Esophagus squamous epithelium (tissue), 5 donors: ENCODE measurements at regions not wholly inside any gene's neighbourhood (a gene's known extent, or its start where the extent isn't known, plus 50 kb on each side); places are given as distances from the start of the nearest gene placed in this dataset.

Source experiments
- DNase-seq: peaks from one replicate; lab custom pipeline; 2025; lab: John Stamatoyannopoulos, UW
- H3K27ac ChIP-seq, 4 donors: fragments of 200-600 bp; sonication (generic); one replicate each; pipeline ENCODE4 v1.5.1; 2016 to 2019; ENCODE audit warnings: mild to moderate bottlenecking in 1 of 4
- H3K27me3 ChIP-seq, 4 donors: fragments of 200-600 bp; sonication (generic); 1 replicate in 3 of 4; 2 replicates in 1 of 4; pipeline versions ENCODE4 v1.5.1 to v1.6.0; 2017 to 2021; ENCODE audit warnings: antibody characterized with exemption in 1 of 4
- H3K36me3 ChIP-seq, 3 donors: fragments of 200-600 bp; sonication (generic); one replicate each; pipeline ENCODE4 v1.5.1; 2016 to 2019
- H3K4me1 ChIP-seq, 3 donors: fragments of 200-600 bp; sonication (generic); one replicate each; pipeline ENCODE4 v1.5.1; 2017 to 2019
- H3K4me3 ChIP-seq, 4 donors: fragments of 200-600 bp; sonication (generic); 1 replicate in 3 of 4; 2 replicates in 1 of 4; pipeline ENCODE4 v1.5.1; 2016 to 2019; ENCODE audit warnings: mild to moderate bottlenecking in 2 of 4, moderate library complexity in 1 of 4
- H3K9me3 ChIP-seq, 3 donors: fragments of 200-600 bp; sonication (generic); one replicate each; pipeline ENCODE4 v1.5.1; 2016 to 2019
- POLR2A ChIP-seq, 4 donors: fragments of 450-650 bp; IDR thresholded peaks; one replicate each; pipeline ENCODE4 v1.6.1; 2017; ENCODE audit warnings: antibody characterized with exemption in 4 of 4, mild to moderate bottlenecking in 4 of 4, moderate library complexity in 3 of 4
- WGBS, 2 donors: methylation state at CpG; one replicate each; pipeline ENCODE4 v1.1.5; 2018; 5-methylcytosine and 5-hydroxymethylcytosine counted together
- intact Hi-C: fragments of 100-400 bp; cut with DNase I; formaldehyde crosslinking; loops from one replicate; pipeline ENCODE4 v1.15.0; 2022
- TF ChIP-seq, protein P1 (sequence below), 6 experiments: fragments of 450-650 bp in 4 of 6; fragments of 200-600 bp in 2 of 6; sonication (generic) in 2 of 6; IDR thresholded peaks; one replicate each; pipeline ENCODE4 v1.5.1; 2016 to 2019; ENCODE audit warnings: antibody characterized with exemption in 6 of 6, mild to moderate bottlenecking in 4 of 6, moderate library complexity in 4 of 6
- donor health status: DM: yes; HTN: yes; CAD: no.

GRCh38 chr7:1314908-1315450 is 82.3 kb downstream of the UNCX start:
- Histone ChIP-seq H3K9me3 (no peaks in the 10 kb centered on the region), H3K36me3 (no peaks in the 10 kb centered on the region), H3K27me3 (peaks cover 0 to 71% (median 0%) of the 10 kb centered on the region in 4 donors), H3K27ac (no peak overlapping the region), H3K4me1 (no peaks in the 10 kb centered on the region), H3K4me3 (no peak overlapping the region)
- DNase-seq, result no peak
- TF ChIP-seq, protein P1, sequence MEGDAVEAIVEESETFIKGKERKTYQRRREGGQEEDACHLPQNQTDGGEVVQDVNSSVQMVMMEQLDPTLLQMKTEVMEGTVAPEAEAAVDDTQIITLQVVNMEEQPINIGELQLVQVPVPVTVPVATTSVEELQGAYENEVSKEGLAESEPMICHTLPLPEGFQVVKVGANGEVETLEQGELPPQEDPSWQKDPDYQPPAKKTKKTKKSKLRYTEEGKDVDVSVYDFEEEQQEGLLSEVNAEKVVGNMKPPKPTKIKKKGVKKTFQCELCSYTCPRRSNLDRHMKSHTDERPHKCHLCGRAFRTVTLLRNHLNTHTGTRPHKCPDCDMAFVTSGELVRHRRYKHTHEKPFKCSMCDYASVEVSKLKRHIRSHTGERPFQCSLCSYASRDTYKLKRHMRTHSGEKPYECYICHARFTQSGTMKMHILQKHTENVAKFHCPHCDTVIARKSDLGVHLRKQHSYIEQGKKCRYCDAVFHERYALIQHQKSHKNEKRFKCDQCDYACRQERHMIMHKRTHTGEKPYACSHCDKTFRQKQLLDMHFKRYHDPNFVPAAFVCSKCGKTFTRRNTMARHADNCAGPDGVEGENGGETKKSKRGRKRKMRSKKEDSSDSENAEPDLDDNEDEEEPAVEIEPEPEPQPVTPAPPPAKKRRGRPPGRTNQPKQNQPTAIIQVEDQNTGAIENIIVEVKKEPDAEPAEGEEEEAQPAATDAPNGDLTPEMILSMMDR (IDR thresholded peaks at IDR 0.05), result no peak
- TF ChIP-seq POLR2A (IDR thresholded peaks at IDR 0.05), result no peak
- intact Hi-C loops, result no loop called here
- WGBS, 2 donors, result 72 to 88% methylated on average over 5 to 13 of the region's 26 CpGs

DNA sequence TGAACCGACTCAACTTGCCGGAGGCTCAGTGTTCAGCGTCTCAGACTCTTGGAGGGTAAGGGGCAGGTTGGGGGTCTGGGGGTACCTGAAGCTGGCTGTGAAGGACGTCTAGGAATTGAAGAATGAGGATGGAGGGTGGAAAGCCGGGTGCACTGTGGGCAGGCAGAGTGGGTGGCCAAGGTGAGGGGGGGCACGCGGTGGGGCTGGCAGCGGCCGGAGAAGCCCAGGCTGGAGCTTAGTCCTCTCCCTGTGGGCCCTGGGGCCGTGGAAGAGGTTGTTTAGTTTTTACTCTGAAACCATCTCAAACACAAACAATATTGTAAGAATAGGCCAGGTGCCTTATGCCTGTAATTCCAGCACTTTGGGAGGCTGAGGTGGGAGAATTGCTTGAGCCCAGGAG is 83.4 kb downstream of the UNCX start:
- Histone ChIP-seq H3K27me3 (peaks cover 0 to 79% (median 0%) of the 10 kb centered on the region in 4 donors), H3K4me1 (no peaks in the 10 kb centered on the region), H3K27ac (no peak overlapping the region), H3K36me3 (no peaks in the 10 kb centered on the region), H3K9me3 (no peaks in the 10 kb centered on the region), H3K4me3 (no peak overlapping the region)
- no peak for TF ChIP-seq POLR2A (IDR thresholded peaks at IDR 0.05)
- TF ChIP-seq, protein P1 (IDR thresholded peaks at IDR 0.05), result no peak
- intact Hi-C loops, result no loop called here
- 56 to 61% methylated on average over 7 to 10 of the region's 10 CpGs for WGBS, 2 donors
- no peak for DNase-seq

DNA sequence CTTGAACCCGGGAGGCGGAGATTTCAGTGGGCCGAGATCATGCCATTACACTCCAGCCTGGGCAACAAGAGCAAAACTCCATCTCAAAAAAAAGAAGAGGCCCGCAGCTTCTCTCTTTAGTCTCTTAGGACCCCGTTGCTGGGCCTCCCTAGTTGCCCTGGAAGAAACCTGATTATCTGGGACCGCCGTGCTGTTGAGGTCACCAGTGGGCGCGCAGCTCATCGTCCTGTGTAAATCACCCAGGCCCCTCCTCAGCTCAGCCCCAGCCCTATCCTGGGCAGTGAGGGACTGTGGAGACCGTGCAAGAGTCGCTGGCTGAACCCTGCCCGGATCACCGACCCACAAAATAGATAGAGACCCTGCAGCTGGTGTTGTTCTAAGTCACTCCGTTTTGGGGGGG is 85.0 kb downstream of the UNCX start:
- H3K27ac ChIP-seq, result no peak overlapping the region
- 76 to 83% methylated on average over 10 to 11 of the region's 15 CpGs for WGBS, 2 donors
- intact Hi-C loops, result no loop called here
- no peak overlapping the region for H3K4me3 ChIP-seq
- no peak for DNase-seq
- H3K36me3 ChIP-seq, result no peaks in the 10 kb centered on the region
- no peaks in the 10 kb centered on the region for H3K4me1 ChIP-seq
- no peaks in the 10 kb centered on the region for H3K9me3 ChIP-seq
- TF ChIP-seq POLR2A (IDR thresholded peaks at IDR 0.05), result no peak
- TF ChIP-seq, protein P1 (IDR thresholded peaks at IDR 0.05), result no peak
- H3K27me3 ChIP-seq, result peaks cover 0 to 80% (median 3%) of the 10 kb centered on the region in 4 donors

GRCh38 chr7:1318051-1318450 is 85.4 kb downstream of the UNCX start:
- H3K36me3 ChIP-seq, result no peaks in the 10 kb centered on the region
- peaks cover 0 to 84% (median 5%) of the 10 kb centered on the region in 4 donors for H3K27me3 ChIP-seq
- DNase-seq, result no peak
- intact Hi-C loops, result no loop called here
- no peak for TF ChIP-seq POLR2A (IDR thresholded peaks at IDR 0.05)
- TF ChIP-seq, protein P1 (IDR thresholded peaks at IDR 0.05), result no peak
- 70 to 84% methylated on average over 13 to 14 of the region's 16 CpGs for WGBS, 2 donors
- peaks cover 0 to 4% (median 0%) of the 10 kb centered on the region in 3 donors for H3K4me1 ChIP-seq
- H3K27ac ChIP-seq, result no peak overlapping the region
- no peaks in the 10 kb centered on the region for H3K9me3 ChIP-seq
- no peak overlapping the region for H3K4me3 ChIP-seq

DNA sequence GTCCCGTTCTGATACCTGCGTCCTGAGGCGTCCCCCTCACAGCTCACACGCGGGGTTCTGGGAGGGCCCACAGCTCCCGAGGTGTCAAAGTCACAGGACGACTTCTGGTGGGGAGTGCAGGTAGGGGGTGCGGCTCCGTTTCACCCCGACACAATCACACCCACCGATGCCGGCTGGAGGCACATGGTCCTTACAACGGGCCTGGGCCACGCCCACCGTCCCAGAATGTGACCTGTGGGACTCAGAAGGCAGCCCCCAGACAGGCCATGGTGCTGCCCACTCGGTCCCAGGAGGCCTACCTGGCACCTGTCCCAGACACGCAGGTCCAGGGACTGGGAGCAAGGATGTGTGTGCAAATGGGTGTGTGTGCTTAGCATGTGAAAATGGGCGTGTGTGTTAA is 86.0 kb downstream of the UNCX start:
- Histone ChIP-seq H3K36me3 (no peaks in the 10 kb centered on the region), H3K4me1 (peaks cover 0 to 6% (median 0%) of the 10 kb centered on the region in 3 donors), H3K4me3 (no peak overlapping the region), H3K27me3 (peaks cover 0 to 84% (median 5%) of the 10 kb centered on the region in 4 donors), H3K27ac (no peak overlapping the region), H3K9me3 (no peaks in the 10 kb centered on the region)
- TF ChIP-seq, protein P1 (IDR thresholded peaks at IDR 0.05), result no peak
- TF ChIP-seq POLR2A (IDR thresholded peaks at IDR 0.05), result no peak
- DNase-seq, result no peak
- intact Hi-C loops, result no loop called here
- 47 to 73% methylated on average over 3 to 17 of the region's 18 CpGs for WGBS, 2 donors
